Ramos (cell line): ENCODE measurements at regions not wholly inside any gene's neighbourhood (a gene's known extent, or its start where the extent isn't known, plus 50 kb on each side); places are given as distances from the start of the nearest gene placed in this dataset.

Experiments
- in situ Hi-C: fragments of 300-500 bp; cut with MboI; formaldehyde crosslinking; loops from one replicate; pipeline ENCODE4 v1.14.3; 2022; ENCODE audit warnings: low sequenced_read_pairs; ENCODE audit not compliant: unreplicated experiment

DNA sequence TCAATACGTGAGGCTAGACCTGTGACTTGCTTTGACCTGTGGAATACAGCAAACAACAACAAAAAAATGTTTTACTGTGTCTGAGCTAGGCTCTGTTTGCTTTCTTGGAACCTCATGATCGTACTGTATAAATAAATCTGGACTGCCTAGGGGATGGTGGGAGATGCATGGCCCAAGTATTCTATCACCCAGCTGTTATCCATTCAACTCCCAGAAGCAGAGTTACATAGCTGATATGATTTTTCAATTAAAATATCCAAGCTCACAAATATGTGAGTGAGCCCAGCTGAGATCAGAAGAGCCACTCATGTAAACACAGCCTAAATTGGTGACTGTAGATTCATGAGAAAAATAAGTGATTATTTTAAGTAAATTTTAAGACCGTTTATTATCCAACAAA lies 154.1 kb upstream of the THUMPD2 start:
- in situ Hi-C loops, result no loop called here

DNA sequence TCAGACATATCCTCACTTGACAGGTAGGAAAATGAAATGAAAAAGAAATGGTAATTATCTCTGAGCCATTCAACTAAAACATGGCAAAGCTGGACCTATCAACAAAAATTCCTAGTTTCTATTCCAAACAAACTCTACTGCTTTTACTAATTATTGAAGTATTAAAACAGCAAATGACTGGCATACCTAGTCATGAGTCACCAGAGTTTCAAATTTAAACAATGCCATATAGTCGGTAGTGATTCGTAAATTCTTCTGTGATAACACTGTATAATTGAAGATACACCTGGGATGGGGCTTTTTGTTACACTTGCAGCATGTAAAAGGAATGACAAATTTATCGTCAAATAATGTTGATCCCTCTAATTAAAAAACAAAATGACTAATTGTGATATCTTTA lies 153.1 kb upstream of the THUMPD2 start:
- in situ Hi-C loops, result no loop called here

DNA sequence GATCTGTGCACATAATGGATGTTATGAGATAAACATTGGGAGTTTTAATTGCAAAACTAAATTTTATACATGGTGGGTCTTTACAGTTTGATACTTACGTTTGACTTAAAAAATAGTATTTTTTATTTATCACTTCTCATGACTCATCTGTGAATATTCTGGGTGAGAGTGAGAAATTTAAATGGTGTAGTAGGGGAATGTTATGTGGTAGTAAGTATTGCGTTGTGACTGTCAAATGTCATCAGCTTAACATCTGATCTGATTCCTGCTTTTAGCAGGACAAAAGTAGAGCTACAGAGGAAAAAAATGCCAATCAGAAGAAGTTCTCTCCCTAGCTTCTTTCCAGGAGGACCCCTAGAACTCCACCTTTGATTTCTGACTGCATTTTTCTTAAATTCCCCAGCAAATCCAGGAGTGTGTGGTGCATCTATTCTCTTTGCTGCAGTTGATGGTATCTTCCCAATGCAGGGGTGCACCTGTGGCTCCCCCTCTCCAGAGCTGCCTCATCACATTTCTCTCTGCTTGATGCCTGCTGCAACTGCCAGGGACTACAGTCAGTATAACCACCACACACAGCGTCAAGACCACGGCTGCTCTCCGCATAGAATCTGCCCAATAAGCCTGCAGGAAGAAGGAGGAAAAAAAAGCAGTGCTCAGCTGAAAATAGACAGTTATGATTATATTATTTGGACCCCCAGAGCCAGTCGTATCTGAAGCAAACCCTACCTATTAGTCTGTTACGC lies 151.3 kb upstream of the THUMPD2 start:
- in situ Hi-C loops, result no loop called here

DNA sequence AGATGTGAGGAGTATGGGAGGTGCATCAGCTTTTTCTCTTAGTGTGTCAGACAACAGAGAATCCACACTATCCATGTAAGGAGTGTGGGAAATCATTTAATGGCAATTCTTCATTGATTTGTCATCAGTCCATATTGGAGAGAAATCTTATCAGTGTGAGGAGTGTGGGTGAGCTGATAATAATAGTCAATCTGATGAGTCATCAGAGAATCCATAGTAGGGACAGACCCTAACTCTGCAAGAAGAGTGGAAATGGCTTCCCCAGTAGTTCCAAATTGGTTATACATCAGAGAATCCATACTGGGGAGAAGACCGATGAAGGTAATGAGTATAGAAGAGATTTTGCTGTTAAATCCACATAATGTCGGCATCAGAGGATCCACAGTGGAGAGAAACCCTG lies 150.5 kb upstream of the THUMPD2 start:
- in situ Hi-C loops, result no loop called here

DNA sequence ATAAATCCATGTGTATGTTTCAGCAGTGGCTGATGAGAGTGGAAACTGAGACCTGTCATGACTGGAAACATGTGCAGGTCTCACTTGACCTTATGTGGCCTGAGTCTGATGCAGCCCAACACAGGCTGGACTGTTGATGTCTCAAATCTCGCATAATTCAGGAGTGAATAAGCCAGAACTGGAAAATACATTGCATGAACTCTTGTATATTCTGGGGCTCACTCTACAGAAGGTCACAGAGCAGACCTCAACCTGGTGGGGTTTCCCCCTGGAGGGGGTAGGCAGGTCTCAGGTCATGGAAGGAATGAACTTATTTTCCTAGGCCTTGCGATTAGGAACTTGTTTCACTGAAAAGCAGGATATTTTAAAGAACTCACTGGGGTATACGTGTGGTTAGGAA lies 146.3 kb upstream of the THUMPD2 start:
- in situ Hi-C loops, result no loop called here

DNA sequence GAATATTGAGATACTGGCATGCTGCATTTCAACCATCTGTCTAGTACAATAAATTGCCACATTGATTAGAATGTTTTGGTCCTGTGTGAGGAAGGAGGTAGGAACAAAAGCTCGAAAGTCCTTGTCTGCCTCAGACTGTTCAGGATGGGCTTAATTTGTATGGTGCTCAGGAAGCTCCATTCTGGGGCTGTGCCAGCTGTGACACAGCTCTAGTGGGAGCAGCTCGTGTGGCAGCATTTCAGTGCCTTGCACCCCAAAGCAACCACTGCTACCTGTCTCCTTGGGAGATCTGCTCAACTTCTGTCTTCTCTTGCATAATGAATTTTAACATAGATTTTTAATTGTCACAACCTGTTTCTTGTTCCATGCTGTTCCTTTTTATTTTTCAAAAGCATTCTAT lies 144.4 kb upstream of the THUMPD2 start:
- in situ Hi-C loops, result no loop called here

DNA sequence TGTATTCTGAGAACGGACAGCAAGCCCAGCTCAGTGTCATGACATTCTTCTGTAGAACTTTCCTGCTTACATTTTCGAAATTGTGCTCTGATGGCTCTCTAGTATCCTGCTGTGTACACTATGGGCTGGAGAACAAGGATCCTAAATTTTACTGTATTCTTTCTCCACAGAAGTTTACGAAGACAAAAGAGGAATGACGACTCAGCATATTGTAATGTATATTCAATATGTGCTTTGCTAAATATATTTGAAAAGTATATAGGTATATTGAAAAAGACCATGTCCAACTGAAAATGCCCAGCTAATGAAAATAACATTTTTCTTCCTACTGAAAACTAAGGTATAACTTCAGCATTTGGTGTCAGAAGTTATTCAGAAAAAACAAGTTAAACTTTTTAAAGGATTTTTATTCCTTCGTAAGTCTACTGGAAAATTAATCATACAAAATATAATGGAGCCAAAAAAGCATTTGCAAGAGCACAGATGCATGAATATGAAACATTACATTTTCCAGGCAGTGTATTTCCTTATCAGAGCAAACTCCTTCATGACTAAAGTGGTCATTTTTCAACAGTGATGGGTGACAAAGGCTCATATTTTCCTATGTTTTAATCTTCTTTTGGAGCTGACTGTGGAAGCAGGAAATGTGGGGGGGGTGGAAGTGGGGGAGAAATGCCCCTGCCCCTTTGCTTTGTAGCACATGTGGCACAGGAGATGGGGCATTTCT lies 143.8 kb upstream of the THUMPD2 start:
- in situ Hi-C loops, result no loop called here

DNA sequence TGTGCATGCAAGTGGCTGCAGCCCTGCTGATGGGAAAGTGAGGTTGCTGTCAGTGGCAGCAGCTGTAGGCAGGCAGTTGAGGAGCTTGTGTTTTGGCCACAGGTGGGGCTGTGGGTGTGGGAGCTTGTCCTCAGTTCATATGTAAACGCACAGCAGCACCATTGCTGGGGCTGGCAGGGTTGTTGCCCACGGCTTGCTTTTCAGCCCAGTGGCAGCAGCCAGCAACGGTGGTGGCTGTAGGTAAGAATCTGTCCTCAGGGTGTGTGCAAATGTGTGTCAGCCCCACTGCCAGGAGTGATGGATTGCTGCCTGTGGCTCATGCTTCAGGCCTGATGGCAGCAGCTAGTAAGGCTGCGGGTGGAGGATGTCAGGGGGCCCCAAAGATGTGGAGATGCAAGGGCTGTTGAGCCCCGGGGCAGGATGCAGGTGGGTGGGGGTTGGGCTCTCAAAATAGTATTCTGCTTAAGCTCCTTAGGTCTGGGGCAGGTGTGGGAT lies 141.3 kb upstream of the THUMPD2 start:
- in situ Hi-C loops, result no loop called here

DNA sequence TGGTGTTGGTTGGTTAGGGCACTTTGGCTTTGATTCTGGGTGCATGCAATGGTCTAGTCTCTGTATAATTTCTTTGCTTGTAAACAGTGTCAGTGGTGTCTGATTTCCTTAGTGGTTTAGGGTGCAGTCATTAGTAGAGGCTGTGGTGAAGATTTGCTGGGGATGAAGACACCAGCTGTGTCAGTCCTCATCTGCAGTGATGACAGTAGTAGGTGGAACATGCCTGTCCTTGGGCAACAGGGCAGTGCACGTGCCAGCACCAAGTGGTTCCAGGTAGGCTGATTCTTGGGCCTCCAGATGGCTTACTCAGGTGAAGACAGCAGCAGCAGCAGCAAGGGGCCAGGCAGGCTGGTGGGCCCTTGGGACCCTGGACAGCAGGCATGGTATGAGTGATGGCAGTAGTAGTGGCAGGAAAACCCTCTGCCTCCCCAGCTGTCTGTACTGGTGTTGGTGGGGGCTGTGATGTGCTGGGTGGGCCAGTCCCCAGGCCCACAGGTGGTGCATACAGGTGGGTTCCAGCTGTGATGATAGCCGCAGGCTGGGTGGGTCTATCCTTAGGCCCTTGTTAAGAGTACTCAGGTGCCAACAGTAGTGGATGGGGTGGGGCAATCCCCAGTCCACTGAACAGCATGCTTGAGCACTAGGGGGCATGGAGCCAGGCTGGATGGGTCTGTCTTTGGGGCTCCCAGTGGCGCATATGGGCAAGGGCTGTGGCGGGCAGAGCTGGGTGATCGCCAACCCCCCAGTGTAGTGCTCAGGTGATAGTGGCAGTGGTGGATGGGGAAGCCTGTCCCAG lies 140.7 kb upstream of the THUMPD2 start:
- in situ Hi-C loops, result loop anchor here (10.0 kb wide), 1 partner anchor 635 kb away; no protein-coding TSS in a partner anchor

DNA sequence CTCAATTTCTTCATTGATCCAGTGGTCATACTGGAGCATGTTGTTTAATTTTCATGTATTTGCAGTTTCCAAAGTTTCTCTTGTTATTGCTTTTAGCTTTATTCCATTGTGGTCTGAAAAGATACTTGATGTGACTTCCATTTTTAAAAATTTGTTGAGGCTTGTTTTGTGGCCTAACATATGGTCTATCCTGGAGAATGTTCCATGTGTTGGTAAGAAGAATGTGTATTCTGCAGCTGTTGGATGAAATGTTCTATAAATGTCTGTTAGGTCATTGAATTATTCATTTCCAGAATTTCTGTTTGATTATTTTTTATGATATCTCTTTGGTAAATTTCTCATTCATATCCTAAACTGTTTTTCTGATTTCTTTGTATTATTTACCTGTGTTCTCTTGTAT lies 139.8 kb upstream of the THUMPD2 start:
- in situ Hi-C loops, result loop anchor here (10.0 kb wide), 1 partner anchor 636 kb away; no protein-coding TSS in a partner anchor

DNA sequence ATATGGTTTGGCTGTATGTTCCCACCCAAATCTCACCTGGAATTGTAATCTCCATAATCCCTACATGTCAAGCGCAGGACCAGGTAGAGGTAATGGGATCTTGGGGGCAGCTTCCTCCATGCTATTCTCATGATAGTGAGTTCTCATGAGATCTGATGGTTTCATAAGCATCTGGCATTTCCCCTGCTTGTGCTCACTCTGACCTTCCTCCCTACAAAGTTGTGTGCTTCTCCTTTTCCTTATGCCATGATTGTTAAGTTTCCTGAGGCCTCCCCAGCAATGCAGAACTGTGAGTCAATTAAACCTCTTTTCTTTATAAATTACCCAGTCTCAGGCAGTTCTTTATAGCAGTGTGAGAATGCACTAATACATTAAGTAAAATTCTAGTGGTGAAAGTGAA lies 138.3 kb upstream of the THUMPD2 start:
- in situ Hi-C loops, result loop anchor here (10.0 kb wide), 1 partner anchor 637 kb away; no protein-coding TSS in a partner anchor

DNA sequence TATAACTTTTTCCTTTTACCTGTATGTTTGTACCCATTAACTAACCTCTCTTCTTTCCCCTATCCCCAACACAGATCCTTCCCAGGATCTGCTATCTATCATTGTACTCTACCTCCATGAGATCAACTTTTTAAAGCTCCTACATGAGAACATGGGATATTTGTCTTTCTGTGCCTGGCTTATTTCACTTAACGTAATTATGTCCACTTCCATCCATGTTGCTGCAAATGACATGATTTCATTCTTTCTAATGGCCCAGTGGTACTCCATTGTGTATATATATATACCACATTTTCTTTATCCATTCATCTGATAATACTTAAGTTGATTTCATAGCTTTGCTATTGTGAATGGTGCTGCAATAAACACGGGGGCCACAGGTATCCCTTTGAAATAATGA lies 135.9 kb upstream of the THUMPD2 start:
- in situ Hi-C loops, result loop anchor here (10.0 kb wide), 1 partner anchor 640 kb away; no protein-coding TSS in a partner anchor

DNA sequence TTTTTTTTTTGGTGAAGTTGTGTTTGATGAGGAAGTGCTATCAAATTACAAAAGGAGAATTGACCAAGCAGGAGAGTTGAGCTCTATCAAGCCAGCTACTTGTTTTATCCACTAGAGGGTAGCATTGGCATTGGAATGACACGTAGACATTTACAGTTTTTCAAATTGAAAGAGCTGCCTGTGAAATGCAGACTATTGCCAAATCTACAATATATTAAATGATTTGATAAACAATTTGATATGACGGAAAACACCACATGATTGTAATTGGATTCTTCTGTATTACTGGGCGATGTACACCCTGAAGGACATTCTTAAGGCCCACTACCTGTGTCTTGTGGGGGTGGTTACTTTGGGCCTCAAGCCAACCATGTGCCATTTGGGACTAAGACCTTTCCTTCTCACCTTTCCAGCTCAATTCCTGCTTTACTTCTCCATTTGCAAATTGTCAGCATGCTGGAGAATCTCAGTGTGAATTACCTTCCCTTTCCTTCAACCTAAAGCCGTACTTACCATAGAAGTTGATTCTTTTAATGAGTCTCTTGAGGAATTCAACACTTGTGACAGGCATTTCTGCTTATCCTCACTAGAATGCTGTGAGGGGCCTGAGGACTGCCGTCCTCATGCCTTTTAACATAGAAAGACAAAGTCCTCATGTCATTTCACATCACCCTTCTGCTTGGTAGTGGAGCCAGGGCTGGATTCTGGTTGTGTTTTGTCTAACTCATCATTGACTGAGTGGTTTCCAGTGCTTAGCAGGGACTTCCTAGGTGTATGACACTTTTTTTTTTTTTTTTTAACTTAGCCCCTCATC lies 134.8 kb upstream of the THUMPD2 start:
- in situ Hi-C loops, result loop anchor here (10.0 kb wide), 1 partner anchor 641 kb away; no protein-coding TSS in a partner anchor

DNA sequence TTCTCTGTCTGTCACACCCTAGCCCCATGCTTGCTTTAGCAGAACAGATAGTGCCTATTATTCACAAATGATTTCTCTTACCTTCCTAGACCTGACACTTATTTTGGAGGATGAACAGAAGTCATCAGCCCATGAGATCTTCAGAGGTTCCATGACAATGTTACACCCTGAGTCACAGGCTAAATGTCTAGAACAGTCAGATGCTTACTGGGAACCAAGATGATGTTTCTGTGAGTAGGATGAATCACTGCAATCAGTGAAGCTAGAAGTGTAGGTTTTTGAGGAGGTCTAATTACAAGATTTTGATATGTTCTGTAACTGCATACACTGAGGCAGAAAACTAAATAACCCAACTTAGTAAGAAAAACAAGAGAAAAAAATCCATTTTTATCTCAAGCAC lies 123.0 kb upstream of the THUMPD2 start:
- in situ Hi-C loops, result no loop called here

DNA sequence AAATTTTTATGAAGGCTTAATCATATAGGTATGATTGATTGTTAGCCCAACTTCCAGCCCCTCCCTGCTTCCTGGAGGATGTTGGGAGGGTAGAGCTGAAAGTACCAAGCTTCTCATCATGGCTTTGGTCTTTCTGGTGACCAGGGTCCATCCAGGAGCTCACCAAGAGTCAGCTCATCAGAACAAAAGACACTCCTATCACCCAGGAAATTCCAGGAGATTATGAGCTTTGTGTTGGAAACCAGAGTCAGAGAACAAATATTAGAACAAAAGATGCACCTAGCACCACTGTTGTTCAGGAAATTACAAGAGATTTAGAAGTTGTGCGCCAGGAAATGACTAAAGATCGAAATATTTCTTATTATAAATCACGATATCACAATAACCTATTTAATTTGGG lies 119.9 kb upstream of the THUMPD2 start:
- in situ Hi-C loops, result no loop called here

DNA sequence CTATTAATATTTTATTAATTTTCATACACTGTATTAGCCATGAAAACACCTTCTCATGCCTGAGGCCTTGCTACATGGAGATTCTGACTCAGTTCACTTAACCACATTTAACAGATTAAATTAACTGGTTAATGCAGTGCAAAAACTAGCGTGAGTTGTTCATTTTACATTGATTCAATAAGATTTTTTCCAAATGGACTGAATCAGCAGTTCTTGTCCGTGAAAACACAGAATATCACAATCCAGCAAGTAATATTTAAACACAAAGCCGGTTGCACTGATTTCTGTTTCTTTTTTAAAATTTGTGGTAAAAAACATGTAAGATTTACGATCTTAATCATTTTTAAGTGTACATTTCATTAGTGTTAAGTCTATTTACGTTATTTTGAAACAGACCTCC lies 118.2 kb upstream of the THUMPD2 start:
- in situ Hi-C loops, result no loop called here

DNA sequence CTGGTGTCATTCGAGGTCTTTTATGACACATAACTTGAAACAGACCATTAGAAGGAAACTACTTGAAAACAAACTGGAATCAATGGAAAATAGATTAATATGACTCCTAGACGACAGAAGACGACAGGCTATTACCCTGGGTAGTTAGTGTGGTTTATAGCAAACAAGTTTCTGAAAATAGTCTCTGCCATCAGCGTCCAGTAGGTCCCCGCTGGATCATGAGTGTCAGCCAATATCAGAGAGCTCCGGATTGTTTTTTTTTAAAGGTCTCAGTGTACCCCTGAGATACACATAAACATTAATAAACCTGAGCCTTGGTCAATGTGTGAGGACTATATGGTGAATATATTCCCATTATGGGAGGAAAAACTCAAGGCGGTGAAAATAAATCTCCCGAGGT lies 115.0 kb upstream of the THUMPD2 start:
- in situ Hi-C loops, result no loop called here

DNA sequence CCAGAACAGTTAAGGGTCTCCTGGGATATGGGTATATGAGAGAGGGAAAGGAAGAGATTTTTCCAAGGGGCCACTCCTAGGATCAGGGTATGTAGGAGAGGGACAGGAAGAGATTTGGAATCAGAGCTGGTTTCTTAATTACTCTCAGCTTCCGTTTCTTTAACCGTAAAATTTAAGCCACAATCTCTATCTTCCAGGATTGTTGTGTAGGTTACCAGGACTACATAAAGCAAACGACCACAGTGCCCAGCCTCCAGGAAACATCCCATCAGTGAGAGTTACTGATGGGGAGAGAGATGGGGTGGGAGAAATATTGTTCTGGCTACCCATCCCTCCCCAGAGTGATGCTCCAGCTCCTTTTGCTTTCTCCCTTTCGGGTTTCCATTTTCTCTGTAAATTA lies 114.6 kb upstream of the THUMPD2 start:
- in situ Hi-C loops, result no loop called here

DNA sequence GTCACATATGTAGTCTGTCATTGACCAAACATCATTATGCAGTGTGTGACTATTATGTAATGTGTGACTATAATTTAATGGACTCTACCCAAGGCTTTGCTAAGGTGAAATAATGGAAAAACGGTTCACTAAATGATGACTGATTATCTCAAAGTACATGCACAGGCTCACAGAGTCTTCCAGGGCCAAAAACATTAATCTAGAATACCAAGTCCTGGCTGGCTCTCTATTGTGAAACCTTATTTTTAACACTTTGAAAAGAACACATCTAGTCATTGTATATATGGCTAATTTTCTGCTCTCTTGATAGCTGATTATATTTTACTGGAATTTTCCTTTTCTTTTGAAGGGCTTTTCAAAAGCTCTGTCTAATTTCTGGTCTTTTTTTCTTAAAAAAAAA lies 102.9 kb upstream of the THUMPD2 start:
- in situ Hi-C loops, result no loop called here

DNA sequence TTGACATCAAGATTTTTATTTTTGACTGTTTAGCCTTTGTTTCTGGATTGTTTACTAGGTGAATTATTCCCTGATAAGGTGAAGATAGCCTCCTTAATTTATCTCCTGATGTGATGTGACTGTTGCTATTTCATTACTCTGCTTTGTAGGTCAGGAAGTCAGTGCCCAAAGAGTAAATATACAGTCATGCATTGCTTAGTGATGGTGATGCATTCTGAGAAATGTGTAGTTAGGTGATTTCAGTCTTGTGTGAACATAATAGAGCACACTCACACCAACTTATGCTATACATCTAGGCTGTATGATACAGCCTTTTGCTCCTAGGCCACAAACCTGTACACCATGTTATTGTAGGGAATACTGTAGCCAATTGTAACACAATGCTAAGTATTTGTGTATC lies 102.4 kb upstream of the THUMPD2 start:
- in situ Hi-C loops, result no loop called here
